Fibroblast of pulmonary artery (primary cell): ENCODE measurements at regions not wholly inside any gene's neighbourhood (a gene's known extent, or its start where the extent isn't known, plus 50 kb on each side); places are given as distances from the start of the nearest gene placed in this dataset.

ENCODE experiments used
- DNase-seq: peaks from one replicate; pipeline ENCODE4 v3.0.0-alpha.2; 2010; ENCODE audit warnings: low read depth
- H3K4me3 ChIP-seq: replicated peaks from 2 replicates; pipeline ENCODE4 v1.5.1; 2011; ENCODE audit warnings: low read depth, mild to moderate bottlenecking, control low read depth, low read length, moderate library complexity
- CTCF ChIP-seq: IDR thresholded peaks from 2 replicates; pipeline ENCODE4 v1.5.1; 2011; ENCODE audit warnings: mild to moderate bottlenecking, control low read depth, low read length, inconsistent platforms; ENCODE audit errors: missing control alignments

GRCh38 chr11:97019754-97020153 lies 629.9 kb downstream of the JRKL start:
- DNase-seq: no peak
- H3K4me3 ChIP-seq: no peak overlapping the region
- TF ChIP-seq CTCF: no peak

DNA sequence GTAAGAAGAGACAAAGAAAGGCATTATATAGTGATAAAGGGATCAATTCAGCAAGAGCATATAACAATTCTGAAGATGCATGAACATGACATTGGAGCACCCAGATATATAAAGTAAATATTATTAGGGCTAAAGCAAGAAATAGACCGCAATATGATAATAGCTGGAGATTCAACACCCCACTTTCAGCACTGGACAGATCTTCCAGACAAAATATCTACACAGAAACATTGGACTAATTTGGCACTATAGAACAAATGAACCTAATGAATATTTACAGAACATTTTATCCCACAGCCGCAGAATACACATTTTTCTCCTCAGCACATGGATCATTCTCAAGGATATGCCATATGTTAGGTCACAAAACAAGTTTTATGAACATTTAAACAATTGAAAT lies 633.1 kb downstream of the JRKL start:
- no peak overlapping the region for H3K4me3 ChIP-seq
- no peak for TF ChIP-seq CTCF
- no peak for DNase-seq

DNA sequence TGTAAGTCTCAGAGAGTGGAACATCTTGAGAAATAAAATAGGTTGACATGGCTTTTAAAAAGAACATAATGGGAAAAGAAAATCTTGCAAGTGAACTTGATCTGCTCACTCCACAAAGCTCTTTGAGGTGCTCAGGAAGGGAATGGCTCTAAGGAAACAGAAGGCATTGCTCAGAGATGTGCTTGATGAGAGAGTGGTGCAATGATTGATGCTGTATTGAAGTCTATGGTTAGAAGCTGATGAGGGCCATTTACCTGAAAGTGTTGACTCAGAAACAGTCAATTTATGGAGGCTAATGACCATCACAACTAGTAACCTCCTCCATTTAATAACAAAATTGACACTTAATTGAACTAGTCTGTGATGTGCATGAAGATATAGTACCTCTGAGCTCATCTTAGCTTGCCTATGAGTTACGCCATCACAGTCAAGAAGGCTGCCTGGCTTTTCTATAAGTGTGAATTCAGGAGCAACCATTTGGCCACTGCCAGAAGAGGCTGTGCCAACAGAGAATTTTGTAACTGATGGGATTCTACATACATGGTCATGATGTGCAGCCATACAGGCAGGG lies 639.1 kb downstream of the JRKL start:
- DNase-seq: no peak
- H3K4me3 ChIP-seq: no peak overlapping the region
- TF ChIP-seq CTCF: no peak

- no peak for DNase-seq
- H3K4me3 ChIP-seq: no peak overlapping the region
- no peak for TF ChIP-seq CTCF
Measured at GRCh38 chr11:97033178-97033577, 643.4 kb downstream of the JRKL start.

GRCh38 chr11:97048481-97048880 lies 658.7 kb downstream of the JRKL start:
- H3K4me3 ChIP-seq: no peak overlapping the region
- no peak for DNase-seq
- no peak for TF ChIP-seq CTCF

DNA sequence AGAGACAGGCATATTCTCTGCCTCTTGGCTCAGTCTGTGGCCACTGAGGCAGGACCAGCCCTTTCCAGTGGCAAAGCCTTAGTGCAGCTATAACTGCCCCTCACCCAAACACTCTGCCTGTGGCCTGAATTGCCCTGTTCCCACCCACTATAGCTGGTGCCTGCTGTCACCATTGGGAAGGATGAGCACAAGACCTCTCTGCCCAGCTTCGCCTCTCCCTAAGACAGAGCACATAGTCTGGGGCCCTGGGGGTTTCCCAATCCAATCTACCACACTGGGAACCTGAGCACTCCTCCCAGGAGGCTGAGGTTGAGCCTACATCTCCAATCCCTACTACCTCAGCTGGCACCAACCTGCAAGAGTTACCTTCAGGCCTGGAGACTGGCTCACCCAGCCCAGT lies 670.4 kb downstream of the JRKL start:
- no peak for DNase-seq
- no peak overlapping the region for H3K4me3 ChIP-seq
- TF ChIP-seq CTCF: no peak

- no peak for TF ChIP-seq CTCF
Measured at GRCh38 chr11:97069160-97069559, 679.3 kb downstream of the JRKL start.

More at GRCh38 chr11:97069160-97069559, 679.3 kb downstream of the JRKL start:
- no peak overlapping the region for H3K4me3 ChIP-seq
- no peak for DNase-seq
